D721Med (cell line): ENCODE measurements at regions not wholly inside any gene's neighbourhood (a gene's known extent, or its start where the extent isn't known, plus 50 kb on each side); places are given as distances from the start of the nearest gene placed in this dataset.

Experiments
- DNase-seq: peaks from one replicate; pipeline ENCODE4 v3.0.0; 2011; ENCODE audit warnings: low spot score; ENCODE audit not compliant: insufficient read length
- FAIRE-seq: peaks from 2 replicates; lab custom pipeline; 2011; peaks lifted over from hg19 to GRCh38; lab: Jason Lieb, UNC
- TF ChIP-seq, protein P1 (sequence below): IDR thresholded peaks from 2 replicates; pipeline ENCODE4 v1.5.1; 2012; ENCODE audit warnings: mild to moderate bottlenecking, control low read depth; ENCODE audit not compliant: insufficient read depth; ENCODE audit errors: missing control alignments

DNA sequence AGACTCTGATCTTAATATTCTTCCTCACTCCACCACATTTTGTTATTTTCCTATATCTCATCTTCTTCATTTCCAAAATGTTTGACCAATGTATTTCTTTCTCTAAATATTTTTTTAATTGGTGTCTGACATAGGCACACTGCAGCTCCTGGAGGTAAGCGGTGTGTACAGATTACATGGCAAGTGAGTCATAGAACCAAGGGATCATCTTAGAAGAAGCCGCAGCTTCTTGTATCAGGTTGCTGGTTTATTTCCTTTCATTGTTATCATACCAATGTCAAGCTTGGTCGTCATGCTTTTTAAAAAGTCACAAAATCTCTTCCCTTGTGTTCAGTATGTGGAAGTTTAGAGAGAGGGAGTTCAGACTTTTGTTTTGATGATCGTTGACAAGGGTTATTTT lies 526.1 kb upstream of the CDH18 start:
- DNase-seq (no peak), FAIRE-seq (no peak)
- TF ChIP-seq, protein P1, sequence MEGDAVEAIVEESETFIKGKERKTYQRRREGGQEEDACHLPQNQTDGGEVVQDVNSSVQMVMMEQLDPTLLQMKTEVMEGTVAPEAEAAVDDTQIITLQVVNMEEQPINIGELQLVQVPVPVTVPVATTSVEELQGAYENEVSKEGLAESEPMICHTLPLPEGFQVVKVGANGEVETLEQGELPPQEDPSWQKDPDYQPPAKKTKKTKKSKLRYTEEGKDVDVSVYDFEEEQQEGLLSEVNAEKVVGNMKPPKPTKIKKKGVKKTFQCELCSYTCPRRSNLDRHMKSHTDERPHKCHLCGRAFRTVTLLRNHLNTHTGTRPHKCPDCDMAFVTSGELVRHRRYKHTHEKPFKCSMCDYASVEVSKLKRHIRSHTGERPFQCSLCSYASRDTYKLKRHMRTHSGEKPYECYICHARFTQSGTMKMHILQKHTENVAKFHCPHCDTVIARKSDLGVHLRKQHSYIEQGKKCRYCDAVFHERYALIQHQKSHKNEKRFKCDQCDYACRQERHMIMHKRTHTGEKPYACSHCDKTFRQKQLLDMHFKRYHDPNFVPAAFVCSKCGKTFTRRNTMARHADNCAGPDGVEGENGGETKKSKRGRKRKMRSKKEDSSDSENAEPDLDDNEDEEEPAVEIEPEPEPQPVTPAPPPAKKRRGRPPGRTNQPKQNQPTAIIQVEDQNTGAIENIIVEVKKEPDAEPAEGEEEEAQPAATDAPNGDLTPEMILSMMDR: no peak

DNA sequence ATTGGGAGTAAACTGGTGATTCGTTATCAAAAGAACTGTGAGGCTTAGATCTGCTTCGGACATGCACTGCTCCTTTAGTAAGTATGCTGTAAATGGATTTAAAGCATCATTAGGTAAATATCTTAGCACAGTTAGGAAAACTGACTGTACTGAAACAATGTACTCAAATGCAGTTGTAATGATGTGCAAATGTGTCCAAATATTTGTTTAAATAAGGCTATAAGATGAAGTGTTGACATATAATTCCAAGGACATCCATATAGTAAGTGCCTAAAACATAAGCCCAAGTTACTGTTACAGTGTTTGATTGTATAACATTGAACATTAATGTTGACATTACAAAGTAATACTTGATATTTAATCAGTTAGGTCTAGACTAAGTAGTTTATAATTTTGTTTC lies 512.5 kb upstream of the CDH18 start:
- no peak for FAIRE-seq
- DNase-seq: no peak
- TF ChIP-seq, protein P1: no peak

DNA sequence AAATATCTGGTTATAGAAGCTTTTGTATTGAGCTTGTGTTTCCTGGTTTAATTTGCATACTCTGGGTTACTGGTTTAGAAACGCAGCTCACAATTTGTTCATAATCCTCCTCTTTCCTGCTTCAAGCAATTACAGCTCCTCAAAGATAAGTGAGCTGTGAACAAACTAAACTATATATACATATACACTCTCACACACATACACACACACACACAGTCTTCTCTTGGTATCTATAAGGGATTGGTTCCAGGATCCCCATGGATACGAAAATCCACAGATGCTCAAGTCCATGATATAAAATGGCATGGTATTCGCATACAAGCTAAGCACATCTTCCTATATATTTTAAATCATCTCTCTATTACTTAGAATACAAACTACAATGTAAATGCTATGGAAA lies 510.9 kb upstream of the CDH18 start:
- TF ChIP-seq, protein P1: no peak
- FAIRE-seq (no peak), DNase-seq (no peak)

DNA sequence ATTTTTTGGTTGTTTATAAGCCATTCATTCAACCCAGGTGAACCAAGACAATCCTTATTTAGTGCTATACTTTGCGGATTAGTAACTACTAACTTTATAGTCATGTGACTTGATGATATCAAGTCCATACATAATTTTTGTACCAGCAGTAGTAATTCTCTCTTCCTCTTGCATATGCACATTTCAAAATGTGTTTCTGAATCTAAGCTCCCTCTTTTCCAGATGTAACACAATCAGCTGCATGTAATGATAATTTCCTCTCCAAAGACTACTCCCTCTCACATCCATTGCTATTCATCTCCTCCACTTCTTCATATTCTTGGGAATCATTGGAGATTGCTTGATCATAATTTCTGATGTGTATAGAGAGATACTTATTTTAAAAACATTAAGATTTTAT lies 510.1 kb upstream of the CDH18 start:
- no peak for DNase-seq
- no peak for FAIRE-seq
- TF ChIP-seq, protein P1: no peak

DNA sequence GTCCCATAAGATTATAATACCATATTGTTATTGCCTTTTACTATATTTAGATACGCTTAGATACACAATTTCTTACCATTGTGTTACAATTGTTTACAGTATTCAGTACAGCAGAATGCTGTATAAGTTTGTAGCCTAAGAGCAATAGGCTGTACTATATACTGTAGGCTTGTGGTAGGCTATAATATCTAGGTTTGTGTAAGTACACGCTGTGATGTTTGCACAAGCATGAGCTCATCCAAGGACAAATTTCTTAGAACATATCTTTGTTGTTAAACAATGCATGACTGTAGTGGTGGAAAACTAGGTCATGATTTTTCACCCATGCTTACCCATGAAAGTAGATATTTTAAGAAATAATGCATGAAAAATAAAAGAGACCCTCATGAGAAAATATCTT lies 509.4 kb upstream of the CDH18 start:
- DNase-seq (no peak), FAIRE-seq (no peak)
- TF ChIP-seq, protein P1: no peak

DNA sequence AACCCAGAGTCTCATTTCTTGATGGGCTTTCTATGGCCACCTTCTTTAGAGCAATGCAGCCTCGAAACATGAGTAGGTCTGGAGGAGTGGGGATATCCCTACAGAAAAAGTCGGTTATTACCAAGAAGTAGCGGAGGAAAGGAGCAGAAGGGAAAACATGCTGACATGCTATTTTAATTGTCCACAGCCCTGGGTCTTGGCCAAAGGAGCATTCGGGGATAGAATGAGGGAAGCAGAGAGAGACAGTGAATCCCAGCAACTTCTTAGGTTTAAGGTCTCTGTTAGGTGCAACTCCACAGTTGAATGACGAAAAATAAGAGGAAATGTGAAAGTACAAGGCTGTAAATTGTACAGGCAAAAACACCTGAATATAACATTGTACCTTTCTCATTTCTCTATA lies 506.7 kb upstream of the CDH18 start:
- no peak for DNase-seq
- TF ChIP-seq, protein P1: no peak
- FAIRE-seq: no peak

DNA sequence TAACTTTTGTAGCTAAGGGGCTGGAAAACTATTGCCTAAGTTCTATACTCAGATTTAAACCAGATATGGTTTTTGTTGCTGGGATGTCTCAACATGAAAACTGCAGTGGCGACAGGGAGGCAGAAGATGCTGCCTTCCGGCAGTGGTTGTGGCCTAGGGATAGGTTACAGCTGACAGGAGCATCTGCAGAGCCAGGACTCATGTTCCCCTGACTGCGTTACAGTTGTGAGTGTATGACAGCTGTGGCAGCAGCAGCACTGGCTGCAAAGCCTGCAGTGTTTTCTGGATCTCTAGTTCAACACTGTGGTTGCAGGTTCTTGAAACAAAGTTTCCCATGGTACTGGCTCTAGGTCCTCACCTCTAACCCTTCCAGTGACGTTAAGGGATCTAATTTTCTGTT lies 498.8 kb upstream of the CDH18 start:
- FAIRE-seq: no peak
- TF ChIP-seq, protein P1: no peak
- no peak for DNase-seq
